ENCODE measurements at regions not wholly inside any gene's neighbourhood (a gene's known extent, or its start where the extent isn't known, plus 50 kb on each side); places are given as distances from the start of the nearest gene placed in this dataset.

DNA sequence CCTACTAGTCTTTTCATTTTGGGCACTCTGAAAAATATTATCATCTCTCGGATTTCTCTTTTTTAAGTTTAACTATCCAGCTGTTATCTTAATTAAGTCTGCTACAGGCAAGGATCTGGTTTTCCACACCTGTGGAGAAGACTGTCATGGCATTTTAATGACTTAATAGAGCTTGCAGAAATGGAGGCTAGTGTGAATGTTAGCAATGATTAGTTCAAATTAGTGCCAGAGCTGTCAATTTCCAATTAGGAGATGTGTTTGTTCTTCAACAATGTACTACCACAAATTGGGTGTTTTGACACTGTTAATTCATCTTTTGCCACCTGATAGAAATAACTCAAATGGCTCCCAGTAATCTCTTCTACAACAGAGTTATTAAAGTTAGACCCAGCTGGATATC is 2023.0 kb upstream of the CDH9 start:
- TF ChIP-seq POLR2AphosphoS5 (IDR thresholded peaks at IDR 0.05) (no peak), POLR2A (IDR thresholded peaks at IDR 0.05) (no peak)
- TF ChIP-seq, protein P1, sequence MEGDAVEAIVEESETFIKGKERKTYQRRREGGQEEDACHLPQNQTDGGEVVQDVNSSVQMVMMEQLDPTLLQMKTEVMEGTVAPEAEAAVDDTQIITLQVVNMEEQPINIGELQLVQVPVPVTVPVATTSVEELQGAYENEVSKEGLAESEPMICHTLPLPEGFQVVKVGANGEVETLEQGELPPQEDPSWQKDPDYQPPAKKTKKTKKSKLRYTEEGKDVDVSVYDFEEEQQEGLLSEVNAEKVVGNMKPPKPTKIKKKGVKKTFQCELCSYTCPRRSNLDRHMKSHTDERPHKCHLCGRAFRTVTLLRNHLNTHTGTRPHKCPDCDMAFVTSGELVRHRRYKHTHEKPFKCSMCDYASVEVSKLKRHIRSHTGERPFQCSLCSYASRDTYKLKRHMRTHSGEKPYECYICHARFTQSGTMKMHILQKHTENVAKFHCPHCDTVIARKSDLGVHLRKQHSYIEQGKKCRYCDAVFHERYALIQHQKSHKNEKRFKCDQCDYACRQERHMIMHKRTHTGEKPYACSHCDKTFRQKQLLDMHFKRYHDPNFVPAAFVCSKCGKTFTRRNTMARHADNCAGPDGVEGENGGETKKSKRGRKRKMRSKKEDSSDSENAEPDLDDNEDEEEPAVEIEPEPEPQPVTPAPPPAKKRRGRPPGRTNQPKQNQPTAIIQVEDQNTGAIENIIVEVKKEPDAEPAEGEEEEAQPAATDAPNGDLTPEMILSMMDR (IDR thresholded peaks at IDR 0.05) = no peak

All from prostate gland (tissue), 2 donors.